HFFc6 (cell line): ENCODE measurements at regions not wholly inside any gene's neighbourhood (a gene's known extent, or its start where the extent isn't known, plus 50 kb on each side); places are given as distances from the start of the nearest gene placed in this dataset.

Experiments used
- DNase-seq: peaks from one replicate; pipeline ENCODE4 v3.0.0-alpha.2; 2018
- H3K27ac Mint-ChIP-seq: 2 replicates; pipeline ENCODE4 v1.8.0; 2020; ENCODE audit warnings: mild to moderate bottlenecking, mixed read lengths
- H3K27me3 Mint-ChIP-seq: 2 replicates; pipeline ENCODE4 v1.8.0; 2021; ENCODE audit warnings: mild to moderate bottlenecking, moderate library complexity, mixed read lengths; ENCODE audit not compliant: insufficient read depth
- H3K36me3 Mint-ChIP-seq: 2 replicates; pipeline ENCODE4 v1.8.0; 2021; ENCODE audit warnings: low read depth, mixed read lengths
- H3K4me1 Mint-ChIP-seq: 2 replicates; pipeline ENCODE4 v1.8.0; 2020; ENCODE audit warnings: low read depth, mixed read lengths
- H3K4me3 Mint-ChIP-seq: 2 replicates; pipeline ENCODE4 v1.8.0; 2020; ENCODE audit warnings: mild to moderate bottlenecking, moderate library complexity, mixed read lengths
- H3K9me3 Mint-ChIP-seq: 2 replicates; pipeline ENCODE4 v1.8.0; 2020; ENCODE audit warnings: mild to moderate bottlenecking, mixed read lengths
- TF ChIP-seq, protein P1 (sequence below): fragments of 200-600 bp; sonication (generic); IDR thresholded peaks from 2 replicates; pipeline ENCODE4 v1.5.0; 2021; ENCODE audit warnings: antibody characterized with exemption, mild to moderate bottlenecking

DNA sequence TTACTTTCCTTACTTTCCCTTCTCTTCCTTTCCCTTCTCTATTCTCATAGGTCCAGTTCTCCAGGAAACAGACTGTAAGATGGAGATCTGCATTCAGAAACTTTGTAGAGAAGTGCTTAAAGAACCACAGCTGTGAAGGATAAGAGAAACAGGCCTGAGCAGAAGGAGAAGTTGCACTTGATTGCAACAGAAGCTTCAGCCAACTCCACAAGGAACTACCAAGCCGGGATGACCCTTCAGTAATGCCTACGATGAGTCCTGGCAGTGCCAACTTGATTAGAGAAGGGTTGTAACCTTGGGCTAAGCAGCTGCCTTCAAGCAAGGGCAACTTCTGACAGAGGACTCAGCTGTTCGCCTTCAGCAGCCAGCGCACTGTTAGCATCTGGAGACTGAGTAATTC, 413.3 kb upstream of the RASGEF1B start:
- Mint-ChIP-seq H3K9me3 (peaks cover 25% of the 10 kb centered on the region), H3K4me1 (no peaks in the 10 kb centered on the region), H3K4me3 (no peak overlapping the region)

GRCh38 chr4:81883530-81884450, 412.1 kb upstream of the RASGEF1B start:
- H3K27ac Mint-ChIP-seq, result no peak overlapping the region
- H3K4me1 Mint-ChIP-seq, result no peaks in the 10 kb centered on the region
- no peaks in the 10 kb centered on the region for H3K27me3 Mint-ChIP-seq
- no peak overlapping the region for H3K4me3 Mint-ChIP-seq
- DNase-seq, result no peak
- TF ChIP-seq, protein P1, sequence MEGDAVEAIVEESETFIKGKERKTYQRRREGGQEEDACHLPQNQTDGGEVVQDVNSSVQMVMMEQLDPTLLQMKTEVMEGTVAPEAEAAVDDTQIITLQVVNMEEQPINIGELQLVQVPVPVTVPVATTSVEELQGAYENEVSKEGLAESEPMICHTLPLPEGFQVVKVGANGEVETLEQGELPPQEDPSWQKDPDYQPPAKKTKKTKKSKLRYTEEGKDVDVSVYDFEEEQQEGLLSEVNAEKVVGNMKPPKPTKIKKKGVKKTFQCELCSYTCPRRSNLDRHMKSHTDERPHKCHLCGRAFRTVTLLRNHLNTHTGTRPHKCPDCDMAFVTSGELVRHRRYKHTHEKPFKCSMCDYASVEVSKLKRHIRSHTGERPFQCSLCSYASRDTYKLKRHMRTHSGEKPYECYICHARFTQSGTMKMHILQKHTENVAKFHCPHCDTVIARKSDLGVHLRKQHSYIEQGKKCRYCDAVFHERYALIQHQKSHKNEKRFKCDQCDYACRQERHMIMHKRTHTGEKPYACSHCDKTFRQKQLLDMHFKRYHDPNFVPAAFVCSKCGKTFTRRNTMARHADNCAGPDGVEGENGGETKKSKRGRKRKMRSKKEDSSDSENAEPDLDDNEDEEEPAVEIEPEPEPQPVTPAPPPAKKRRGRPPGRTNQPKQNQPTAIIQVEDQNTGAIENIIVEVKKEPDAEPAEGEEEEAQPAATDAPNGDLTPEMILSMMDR, result no peak
- no peaks in the 10 kb centered on the region for H3K36me3 Mint-ChIP-seq
- H3K9me3 Mint-ChIP-seq, result peaks cover 23% of the 10 kb centered on the region

More for the DNA sequence above, 413.3 kb upstream of the RASGEF1B start:
- no peaks in the 10 kb centered on the region for H3K27me3 Mint-ChIP-seq
- H3K36me3 Mint-ChIP-seq, result no peaks in the 10 kb centered on the region
- DNase-seq, result no peak
- TF ChIP-seq, protein P1, result no peak
- no peak overlapping the region for H3K27ac Mint-ChIP-seq

- no peaks in the 10 kb centered on the region for H3K4me1 Mint-ChIP-seq
- peaks cover 25% of the 10 kb centered on the region for H3K9me3 Mint-ChIP-seq
- H3K4me3 Mint-ChIP-seq, result no peak overlapping the region
- TF ChIP-seq, protein P1, result no peak
- no peaks in the 10 kb centered on the region for H3K27me3 Mint-ChIP-seq
- no peak for DNase-seq
- no peak overlapping the region for H3K27ac Mint-ChIP-seq
- H3K36me3 Mint-ChIP-seq, result no peaks in the 10 kb centered on the region
Observed at GRCh38 chr4:81883004-81883403, 411.3 kb upstream of the RASGEF1B start.

GRCh38 chr4:81881855-81882621, 410.3 kb upstream of the RASGEF1B start:
- Mint-ChIP-seq H3K36me3 (no peaks in the 10 kb centered on the region), H3K4me1 (no peaks in the 10 kb centered on the region), H3K27me3 (no peaks in the 10 kb centered on the region), H3K27ac (no peak overlapping the region), H3K9me3 (peaks cover 30% of the 10 kb centered on the region), H3K4me3 (no peak overlapping the region)
- DNase-seq, result no peak
- TF ChIP-seq, protein P1, result no peak

DNA sequence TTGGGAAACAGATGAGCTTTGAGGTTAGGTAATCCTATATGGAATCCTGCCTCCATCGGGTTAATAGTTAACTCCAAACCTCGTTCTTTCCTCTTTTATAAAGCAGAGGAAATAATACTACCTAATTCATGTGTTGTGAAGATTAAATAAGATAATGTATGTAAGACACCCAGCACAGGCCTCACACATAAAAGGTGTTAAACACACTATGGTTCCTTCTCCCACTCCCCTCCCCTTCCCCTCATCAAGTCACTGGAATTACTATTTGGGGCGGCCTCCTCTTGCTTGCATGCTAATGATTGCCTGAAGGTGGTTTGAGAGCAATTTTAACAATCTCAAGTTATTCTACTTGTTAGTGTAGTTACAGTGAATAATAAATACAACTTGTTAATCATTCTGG, 404.4 kb upstream of the RASGEF1B start:
- DNase-seq, result no peak
- no peaks in the 10 kb centered on the region for H3K27me3 Mint-ChIP-seq
- no peak overlapping the region for H3K4me3 Mint-ChIP-seq
- H3K36me3 Mint-ChIP-seq, result no peaks in the 10 kb centered on the region
- no peaks in the 10 kb centered on the region for H3K4me1 Mint-ChIP-seq
- TF ChIP-seq, protein P1, result no peak
- peaks cover 34% of the 10 kb centered on the region for H3K9me3 Mint-ChIP-seq
- no peak overlapping the region for H3K27ac Mint-ChIP-seq
